NT2/D1 (cell line): ENCODE measurements at regions not wholly inside any gene's neighbourhood (a gene's known extent, or its start where the extent isn't known, plus 50 kb on each side); places are given as distances from the start of the nearest gene placed in this dataset.

ENCODE experiments used
- DNase-seq: peaks from one replicate; pipeline ENCODE4 v3.0.0-alpha.2; 2011; ENCODE audit warnings: low read depth, low spot score
- H3K27me3 ChIP-seq: 2 replicates; pipeline ENCODE4 v1.6.0; 2011; ENCODE audit warnings: mild to moderate bottlenecking; ENCODE audit not compliant: insufficient read length, insufficient read depth
- H3K36me3 ChIP-seq: 2 replicates; pipeline ENCODE4 v1.6.1; 2011; ENCODE audit warnings: mild to moderate bottlenecking, low read length, mixed read lengths; ENCODE audit not compliant: insufficient read depth, insufficient read length
- H3K4me1 ChIP-seq: 2 replicates; pipeline ENCODE4 v1.5.1; 2011; ENCODE audit not compliant: insufficient read depth, insufficient read length
- H3K4me3 ChIP-seq: 2 replicates; pipeline ENCODE4 v1.5.1; 2011; ENCODE audit warnings: low read depth; ENCODE audit not compliant: insufficient read length
- H3K9ac ChIP-seq: 2 replicates; pipeline ENCODE4 v1.6.0; 2011; ENCODE audit warnings: low read depth; ENCODE audit not compliant: insufficient read length
- H3K9me3 ChIP-seq: 2 replicates; pipeline ENCODE4 v1.5.1; 2011; ENCODE audit warnings: mild to moderate bottlenecking, low read length; ENCODE audit not compliant: insufficient read depth
- SUZ12 ChIP-seq: IDR thresholded peaks from 2 replicates; pipeline ENCODE4 v1.6.1; 2011; ENCODE audit not compliant: insufficient read length, insufficient read depth; ENCODE audit errors: extremely low read depth
- YY1 ChIP-seq: IDR thresholded peaks from 2 replicates; pipeline ENCODE4 v1.6.1; 2011; ENCODE audit not compliant: insufficient read length, insufficient read depth
- ZNF274 ChIP-seq: IDR thresholded peaks from 2 replicates; pipeline ENCODE4 v1.6.1; 2011; ENCODE audit warnings: mild to moderate bottlenecking, low read depth, low read length

DNA sequence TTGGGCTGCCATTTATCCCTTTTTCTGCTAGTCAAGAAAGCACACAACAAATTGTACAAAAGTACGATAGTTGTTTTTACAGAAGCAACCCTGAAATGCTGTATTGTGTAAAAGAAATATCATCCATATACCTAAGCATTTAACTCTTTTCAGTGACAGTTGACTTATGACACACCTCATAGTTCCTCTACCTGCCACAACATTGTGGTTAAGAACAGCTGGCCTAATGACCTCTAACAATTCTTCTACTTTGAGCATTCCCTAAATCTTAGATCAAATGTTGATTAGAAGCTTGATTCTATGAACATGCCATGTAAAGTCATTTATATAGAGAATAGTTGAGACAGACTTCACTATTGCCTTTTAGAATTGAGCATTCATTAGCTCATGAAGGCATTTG lies 165.9 kb upstream of the SETBP1 start:
- no peaks in the 10 kb centered on the region for H3K36me3 ChIP-seq
- no peak overlapping the region for H3K9ac ChIP-seq
- DNase-seq: no peak
- TF ChIP-seq SUZ12 (no peak), YY1 (no peak), ZNF274 (no peak)
- no peaks in the 10 kb centered on the region for H3K9me3 ChIP-seq
- no peaks in the 10 kb centered on the region for H3K4me1 ChIP-seq
- no peaks in the 10 kb centered on the region for H3K27me3 ChIP-seq
- no peak overlapping the region for H3K4me3 ChIP-seq

DNA sequence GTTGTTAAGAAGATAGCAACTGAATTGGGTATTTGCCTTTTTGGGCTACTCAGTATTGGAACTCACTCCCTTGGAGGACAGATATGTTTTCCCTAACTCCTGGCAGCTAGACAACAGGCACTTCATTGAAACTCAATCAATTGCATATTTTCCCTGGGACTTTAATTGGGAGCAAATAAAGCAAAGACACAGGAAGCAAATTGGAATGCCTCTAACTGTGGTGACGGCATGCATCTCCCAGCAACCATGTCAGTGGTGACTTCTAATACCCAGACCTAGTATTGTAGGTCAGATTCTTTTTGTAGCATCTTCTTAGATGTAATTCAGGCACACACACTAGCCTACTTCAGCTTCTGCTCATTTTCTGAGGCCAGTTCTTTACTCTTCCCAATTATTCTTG lies 164.2 kb upstream of the SETBP1 start:
- no peak overlapping the region for H3K9ac ChIP-seq
- no peak for DNase-seq
- no peak for TF ChIP-seq YY1
- TF ChIP-seq SUZ12: no peak
- TF ChIP-seq ZNF274: no peak
- no peaks in the 10 kb centered on the region for H3K9me3 ChIP-seq
- no peak overlapping the region for H3K4me3 ChIP-seq
- H3K4me1 ChIP-seq: no peaks in the 10 kb centered on the region
- H3K27me3 ChIP-seq: no peaks in the 10 kb centered on the region
- no peaks in the 10 kb centered on the region for H3K36me3 ChIP-seq

DNA sequence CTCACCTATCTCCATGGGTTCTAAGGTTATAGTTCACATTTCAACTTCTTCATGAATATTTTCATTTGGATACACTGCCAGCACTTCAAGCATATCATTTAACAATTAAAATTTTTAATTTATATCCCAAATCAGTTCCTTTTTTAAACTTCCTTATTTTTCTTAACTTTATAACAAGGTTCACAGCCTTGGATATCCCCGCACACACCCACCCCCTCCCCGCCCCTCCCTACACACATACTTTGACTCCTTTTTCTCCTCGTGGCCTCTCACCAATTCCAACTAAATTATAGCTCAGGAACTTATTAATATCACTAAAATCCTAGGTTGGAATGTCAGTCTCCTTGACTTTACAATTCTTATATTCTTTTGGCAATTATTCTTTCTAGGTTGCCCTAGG lies 163.6 kb upstream of the SETBP1 start:
- no peak for DNase-seq
- TF ChIP-seq SUZ12: no peak
- TF ChIP-seq YY1: no peak
- TF ChIP-seq ZNF274: no peak
- Histone ChIP-seq H3K4me1 (no peaks in the 10 kb centered on the region), H3K9me3 (no peaks in the 10 kb centered on the region), H3K36me3 (no peaks in the 10 kb centered on the region), H3K27me3 (no peaks in the 10 kb centered on the region), H3K4me3 (no peak overlapping the region), H3K9ac (no peak overlapping the region)

DNA sequence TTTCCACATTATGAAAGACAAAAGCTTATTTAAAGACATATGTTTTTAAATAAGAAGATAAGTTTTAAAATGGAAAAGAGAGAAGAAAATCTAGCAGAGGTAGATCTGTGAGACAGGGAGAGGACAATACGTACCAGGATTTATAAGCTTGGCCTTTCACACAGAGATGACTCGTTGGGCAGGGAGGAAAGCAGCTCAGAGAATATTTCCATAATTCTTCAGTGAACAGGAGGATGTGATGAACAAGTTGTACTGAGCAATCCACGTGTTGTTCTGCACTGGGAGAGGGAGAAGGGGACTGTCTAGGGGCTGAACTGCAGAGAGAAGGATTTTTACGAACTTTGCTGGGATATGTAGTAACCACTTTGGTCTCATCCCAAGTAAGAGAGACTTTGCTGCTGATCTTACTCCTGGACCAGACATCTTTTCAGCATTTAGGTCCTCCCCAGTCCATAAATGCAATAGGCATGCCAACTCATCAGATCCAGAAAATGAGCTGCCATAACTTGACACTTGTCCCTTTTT lies 162.5 kb upstream of the SETBP1 start:
- Histone ChIP-seq H3K36me3 (no peaks in the 10 kb centered on the region), H3K4me3 (no peak overlapping the region), H3K9me3 (no peaks in the 10 kb centered on the region), H3K27me3 (no peaks in the 10 kb centered on the region), H3K9ac (no peak overlapping the region), H3K4me1 (no peaks in the 10 kb centered on the region)
- DNase-seq: no peak
- TF ChIP-seq SUZ12 (no peak), ZNF274 (no peak), YY1 (no peak)

DNA sequence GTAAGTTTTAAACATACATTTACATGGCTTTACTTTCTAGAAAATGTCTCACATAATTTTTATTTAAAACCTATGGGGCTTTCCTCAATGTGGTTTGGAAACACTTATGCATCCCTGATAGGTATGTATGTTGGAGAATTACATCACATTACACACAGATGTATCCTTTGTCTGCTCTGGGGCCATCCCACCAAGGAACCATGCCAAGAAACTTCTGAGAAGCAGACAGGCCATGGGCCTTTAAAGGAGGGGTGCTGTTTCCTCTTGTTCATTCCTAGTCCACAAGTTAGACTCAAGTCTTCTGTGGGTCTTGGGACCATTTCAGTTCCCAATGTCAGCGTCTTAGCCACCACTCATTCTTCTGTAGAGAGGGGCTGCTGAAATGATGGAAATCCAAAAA lies 162.0 kb upstream of the SETBP1 start:
- TF ChIP-seq YY1: no peak
- no peak for TF ChIP-seq SUZ12
- no peak for TF ChIP-seq ZNF274
- Histone ChIP-seq H3K4me1 (no peaks in the 10 kb centered on the region), H3K9me3 (no peaks in the 10 kb centered on the region), H3K4me3 (no peak overlapping the region), H3K9ac (no peak overlapping the region), H3K27me3 (no peaks in the 10 kb centered on the region), H3K36me3 (no peaks in the 10 kb centered on the region)
- DNase-seq: no peak

DNA sequence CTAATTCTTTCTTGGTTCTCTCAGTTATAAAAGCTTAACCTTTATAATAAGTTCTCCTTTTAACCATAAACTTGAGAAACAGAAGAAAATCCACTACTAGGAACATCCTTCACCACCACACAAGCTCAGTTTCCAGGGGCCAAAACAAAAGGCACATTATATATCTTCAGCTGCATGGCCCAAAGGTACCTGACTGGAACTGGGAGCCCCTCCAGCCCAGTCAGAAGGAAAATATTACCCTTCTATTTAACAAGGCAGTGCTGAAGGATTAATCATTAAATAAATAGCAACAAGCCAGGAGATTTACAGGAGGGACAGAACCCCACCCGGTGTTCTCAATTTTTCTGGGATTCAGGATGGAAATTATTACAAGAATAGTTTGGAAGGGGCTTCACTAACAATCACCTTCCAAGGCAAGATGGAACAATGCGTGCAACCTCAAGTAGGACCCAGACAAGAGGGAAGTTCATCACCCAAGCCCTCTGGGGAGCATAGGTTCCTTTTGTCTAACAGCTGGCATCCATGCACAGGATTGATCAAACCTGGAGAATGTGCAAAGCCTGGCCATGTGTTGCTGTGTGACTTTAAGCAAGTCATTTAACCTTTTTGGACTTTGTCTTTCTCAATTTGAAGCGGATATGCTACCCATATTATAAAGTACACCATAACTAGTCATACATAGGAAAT lies 159.6 kb upstream of the SETBP1 start:
- no peak for DNase-seq
- Histone ChIP-seq H3K4me3 (no peak overlapping the region), H3K9ac (no peak overlapping the region), H3K4me1 (no peaks in the 10 kb centered on the region), H3K9me3 (no peaks in the 10 kb centered on the region), H3K27me3 (no peaks in the 10 kb centered on the region), H3K36me3 (no peaks in the 10 kb centered on the region)
- TF ChIP-seq ZNF274: no peak
- no peak for TF ChIP-seq SUZ12
- TF ChIP-seq YY1: no peak

DNA sequence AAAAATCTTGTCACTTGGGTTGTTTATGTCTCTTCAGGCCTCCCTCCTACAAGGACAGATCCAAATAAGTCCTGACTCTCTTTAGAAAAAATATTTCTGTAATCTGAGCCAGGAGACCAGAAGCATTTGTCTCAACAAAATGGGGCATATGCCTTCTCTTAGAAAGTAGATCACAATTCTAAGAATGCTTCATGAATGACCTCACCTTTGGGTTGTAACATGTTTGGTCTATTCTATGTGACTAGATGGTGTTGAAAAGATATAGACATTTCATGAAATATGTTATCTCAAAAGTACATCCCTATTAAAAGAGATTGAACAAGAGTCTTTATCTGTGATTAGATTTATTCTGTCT lies 159.0 kb upstream of the SETBP1 start:
- no peak for TF ChIP-seq ZNF274
- TF ChIP-seq SUZ12: no peak
- TF ChIP-seq YY1: no peak
- no peaks in the 10 kb centered on the region for H3K4me1 ChIP-seq
- H3K9me3 ChIP-seq: no peaks in the 10 kb centered on the region
- H3K9ac ChIP-seq: no peak overlapping the region
- H3K27me3 ChIP-seq: no peaks in the 10 kb centered on the region
- no peak for DNase-seq
- no peaks in the 10 kb centered on the region for H3K36me3 ChIP-seq
- H3K4me3 ChIP-seq: no peak overlapping the region
